ENCODE measurements at regions not wholly inside any gene's neighbourhood (a gene's known extent, or its start where the extent isn't known, plus 50 kb on each side); places are given as distances from the start of the nearest gene placed in this dataset.

- TF ChIP-seq FOXM1 (IDR thresholded peaks at IDR 0.05; ENCODE audit: borderline replicate concordance, low read depth) (no peak), TAF1 (IDR thresholded peaks at IDR 0.05; ENCODE audit: low read depth) (no peak), CEBPB (IDR thresholded peaks at IDR 0.05) (no peak), TCF12 (IDR thresholded peaks at IDR 0.05; ENCODE audit: low read depth) (no peak), EP300 (IDR thresholded peaks at IDR 0.05; ENCODE audit: borderline replicate concordance) (no peak), NFIC (IDR thresholded peaks at IDR 0.05) (no peak), RAD21 (IDR thresholded peaks at IDR 0.05; ENCODE audit: low read depth) (no peak), EGR1 (IDR thresholded peaks at IDR 0.05) (no peak), TEAD4 (IDR thresholded peaks at IDR 0.05) (no peak), ZBTB7A (IDR thresholded peaks at IDR 0.05; ENCODE audit: low read depth) (no peak), REST (IDR thresholded peaks at IDR 0.05; ENCODE audit: low read depth) (no peak), YY1 (IDR thresholded peaks at IDR 0.05; ENCODE audit: low read depth) (no peak), CREB1 (IDR thresholded peaks at IDR 0.05; ENCODE audit: low read depth) (no peak)
- TF ChIP-seq, protein P1, sequence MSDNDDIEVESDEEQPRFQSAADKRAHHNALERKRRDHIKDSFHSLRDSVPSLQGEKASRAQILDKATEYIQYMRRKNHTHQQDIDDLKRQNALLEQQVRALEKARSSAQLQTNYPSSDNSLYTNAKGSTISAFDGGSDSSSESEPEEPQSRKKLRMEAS (IDR thresholded peaks at IDR 0.05) = no peak
- TF ChIP-seq, protein P2, sequence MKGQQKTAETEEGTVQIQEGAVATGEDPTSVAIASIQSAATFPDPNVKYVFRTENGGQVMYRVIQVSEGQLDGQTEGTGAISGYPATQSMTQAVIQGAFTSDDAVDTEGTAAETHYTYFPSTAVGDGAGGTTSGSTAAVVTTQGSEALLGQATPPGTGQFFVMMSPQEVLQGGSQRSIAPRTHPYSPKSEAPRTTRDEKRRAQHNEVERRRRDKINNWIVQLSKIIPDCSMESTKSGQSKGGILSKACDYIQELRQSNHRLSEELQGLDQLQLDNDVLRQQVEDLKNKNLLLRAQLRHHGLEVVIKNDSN (IDR thresholded peaks at IDR 0.05) = no peak
Measured at GRCh38 chr18:67281746-67282145, 234.8 kb downstream of the DSEL start.

DNA sequence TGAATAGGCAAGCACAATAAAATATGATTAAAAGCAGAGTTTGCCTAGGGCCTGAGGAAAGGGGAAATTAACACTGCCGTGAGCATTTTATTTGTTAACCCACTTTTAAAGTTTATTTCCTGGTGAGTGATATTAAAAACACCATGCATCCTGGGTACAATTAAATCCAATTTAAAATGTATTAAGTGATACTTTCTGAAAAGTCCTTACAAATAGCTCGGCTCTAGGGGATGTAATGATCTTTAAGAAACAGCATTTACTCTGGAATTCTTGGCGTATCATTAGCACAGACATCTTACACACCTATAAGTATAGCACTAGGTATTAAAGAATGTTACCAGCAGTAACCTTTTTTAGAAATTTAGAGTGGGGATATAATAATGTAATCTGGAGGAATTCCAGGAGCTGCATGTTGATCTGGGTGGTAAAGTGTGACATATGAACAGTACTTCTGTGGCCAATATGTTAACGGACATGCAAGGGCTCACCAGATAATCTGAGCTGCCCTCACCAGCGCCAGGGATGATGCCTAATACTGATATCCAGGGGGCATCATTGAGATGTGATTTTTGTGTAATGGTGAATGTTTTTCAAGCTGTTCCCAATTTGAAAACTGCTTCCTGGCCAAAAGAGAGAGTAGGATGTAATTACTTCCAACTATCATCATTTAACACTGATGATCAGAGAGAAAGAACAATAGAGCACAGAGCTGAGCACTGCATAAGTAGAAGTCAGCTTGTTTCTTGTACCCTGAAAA is 235.9 kb downstream of the DSEL start:
- TF ChIP-seq, protein P1 (IDR thresholded peaks at IDR 0.05) = no peak
- TF ChIP-seq REST (IDR thresholded peaks at IDR 0.05; ENCODE audit: low read depth) (no peak), YY1 (IDR thresholded peaks at IDR 0.05; ENCODE audit: low read depth) (no peak), CEBPB (IDR thresholded peaks at IDR 0.05) (no peak)

- TF ChIP-seq CEBPB (IDR thresholded peaks at IDR 0.05) = no peak
- no peak for TF ChIP-seq FOXM1 (IDR thresholded peaks at IDR 0.05; ENCODE audit: borderline replicate concordance, low read depth)
- no peak for TF ChIP-seq RAD21 (IDR thresholded peaks at IDR 0.05; ENCODE audit: low read depth)
- no peak for TF ChIP-seq ZBTB7A (IDR thresholded peaks at IDR 0.05; ENCODE audit: low read depth)
- no peak for TF ChIP-seq REST (IDR thresholded peaks at IDR 0.05; ENCODE audit: low read depth)
- TF ChIP-seq EGR1 (IDR thresholded peaks at IDR 0.05) = no peak
- TF ChIP-seq, protein P2 (IDR thresholded peaks at IDR 0.05) = no peak
- TF ChIP-seq TAF1 (IDR thresholded peaks at IDR 0.05; ENCODE audit: low read depth) = no peak
- no peak for TF ChIP-seq TEAD4 (IDR thresholded peaks at IDR 0.05)
- no peak for TF ChIP-seq YY1 (IDR thresholded peaks at IDR 0.05; ENCODE audit: low read depth)
- TF ChIP-seq NFIC (IDR thresholded peaks at IDR 0.05) = no peak
- TF ChIP-seq TCF12 (IDR thresholded peaks at IDR 0.05; ENCODE audit: low read depth) = no peak
- TF ChIP-seq CREB1 (IDR thresholded peaks at IDR 0.05; ENCODE audit: low read depth) = no peak
- TF ChIP-seq EP300 (IDR thresholded peaks at IDR 0.05; ENCODE audit: borderline replicate concordance) = no peak
- TF ChIP-seq, protein P1 (IDR thresholded peaks at IDR 0.05) = no peak
Measured at GRCh38 chr18:67279988-67280387, 236.5 kb downstream of the DSEL start.

GRCh38 chr18:67278984-67279383 is 237.5 kb downstream of the DSEL start:
- no peak for TF ChIP-seq REST (IDR thresholded peaks at IDR 0.05; ENCODE audit: low read depth)
- TF ChIP-seq, protein P1 (IDR thresholded peaks at IDR 0.05) = no peak
- no peak for TF ChIP-seq FOXM1 (IDR thresholded peaks at IDR 0.05; ENCODE audit: borderline replicate concordance, low read depth)
- TF ChIP-seq TAF1 (IDR thresholded peaks at IDR 0.05; ENCODE audit: low read depth) = no peak
